H1 (cell line): ENCODE measurements at regions not wholly inside any gene's neighbourhood (a gene's known extent, or its start where the extent isn't known, plus 50 kb on each side); places are given as distances from the start of the nearest gene placed in this dataset.

Experiments
- CTCF ChIA-PET: fragments of 300-600 bp; sonication (Branson Sonifier 250); formaldehyde crosslinking; loops from one replicate; lab custom pipeline; 2021; ENCODE audit not compliant: partially characterized antibody; lab: Charles Lee
- POLR2A ChIA-PET: fragments of 300-600 bp; sonication (Branson Sonifier 250); formaldehyde crosslinking; loops from one replicate; lab custom pipeline; 2021; ENCODE audit warnings: inconsistent platforms; ENCODE audit not compliant: partially characterized antibody; lab: Charles Lee
- DNase-seq, 2 experiments: peaks; one replicate each; pipeline versions ENCODE4 v3.0.0 to v3.0.0-alpha.2; 2010 to 2022; ENCODE audit warnings: low spot score in 2 of 2, low read depth in 1 of 2, mixed read lengths in 1 of 2
- FAIRE-seq: peaks from 2 replicates; lab custom pipeline; 2011; peaks lifted over from hg19 to GRCh38; lab: Jason Lieb, UNC
- H2AFZ ChIP-seq: 2 replicates; pipeline ENCODE4 v1.8.1; 2012; ENCODE audit warnings: low read length, inconsistent platforms
- H2AK5ac ChIP-seq: 2 replicates; pipeline ENCODE4 v1.6.1; 2013; ENCODE audit warnings: low read depth, low read length
- H2BK120ac ChIP-seq: replicated peaks from 2 replicates; pipeline ENCODE3; 2013; ENCODE audit warnings: low read depth, low read length, inconsistent platforms
- H2BK12ac ChIP-seq: 2 replicates; pipeline ENCODE4 v1.6.1; 2013; ENCODE audit warnings: low read depth, low read length
- H2BK15ac ChIP-seq: 2 replicates; pipeline ENCODE4 v1.6.1; 2013; ENCODE audit warnings: low read length
- H2BK20ac ChIP-seq: 2 replicates; pipeline ENCODE4 v1.6.1; 2013; ENCODE audit warnings: low read length
- H2BK5ac ChIP-seq: 2 replicates; pipeline ENCODE4 v1.6.1; 2013; ENCODE audit warnings: low read depth, low read length
- H3K14ac ChIP-seq: 2 replicates; pipeline ENCODE4 v1.6.1; 2013; ENCODE audit warnings: inconsistent platforms; ENCODE audit not compliant: insufficient read length
- H3K18ac ChIP-seq: 2 replicates; pipeline ENCODE4 v1.6.1; 2013; ENCODE audit warnings: low read length; ENCODE audit errors: extremely low read depth
- H3K23ac ChIP-seq: 2 replicates; pipeline ENCODE4 v1.6.1; 2013; ENCODE audit warnings: inconsistent platforms; ENCODE audit not compliant: insufficient read length
- H3K23me2 ChIP-seq: 2 replicates; pipeline ENCODE4 v1.6.1; 2013; ENCODE audit warnings: low read depth, low read length
- H3K27ac ChIP-seq: 2 replicates; pipeline ENCODE4 v1.6.1; 2011; ENCODE audit warnings: low read depth, low read length, inconsistent platforms
- H3K27me3 ChIP-seq, 4 experiments: replicated peaks in 1 of 4; 1 replicate in 1 of 4; 2 replicates in 3 of 4; pipeline versions ENCODE4 v1.6.1 to v1.8.1; 2011 to 2013; ENCODE audit warnings: low read length in 3 of 4, mild to moderate bottlenecking in 3 of 4, inconsistent platforms in 2 of 4, mixed read lengths in 2 of 4, moderate library complexity in 1 of 4; ENCODE audit not compliant: control insufficient read depth in 3 of 4, insufficient read depth in 3 of 4; ENCODE audit errors: extremely low read depth in 1 of 4
- H3K36me3 ChIP-seq, 4 experiments: 2 replicates each; pipeline versions ENCODE4 v1.6.1 to v1.8.1; 2011 to 2013; ENCODE audit warnings: mild to moderate bottlenecking in 4 of 4, low read length in 3 of 4, moderate library complexity in 2 of 4, control low read depth in 1 of 4, inconsistent platforms in 1 of 4; ENCODE audit not compliant: insufficient read depth in 4 of 4, control insufficient read depth in 2 of 4
- H3K4ac ChIP-seq: replicated peaks from 2 replicates; pipeline ENCODE3; 2013; ENCODE audit warnings: low read length, low read depth, mixed read lengths, inconsistent platforms; ENCODE audit not compliant: insufficient read length
- H3K4me1 ChIP-seq, 4 experiments: replicated peaks in 1 of 4; 1 replicate in 1 of 4; 2 replicates in 3 of 4; pipeline versions ENCODE4 v1.6.1 to v1.8.1; 2011 to 2013; ENCODE audit warnings: low read length in 3 of 4, inconsistent platforms in 2 of 4, mixed read lengths in 1 of 4; ENCODE audit not compliant: insufficient read depth in 4 of 4, control insufficient read depth in 3 of 4
- H3K4me2 ChIP-seq, 2 experiments: 2 replicates each; pipeline versions ENCODE4 v1.6.1 to v1.8.1; 2011 to 2013; ENCODE audit warnings: low read depth in 2 of 2, low read length in 2 of 2, control low read depth in 1 of 2, inconsistent platforms in 1 of 2, mild to moderate bottlenecking in 1 of 2; ENCODE audit not compliant: insufficient read depth in 1 of 2
- H3K4me3 ChIP-seq, 4 experiments: fragments of 200-600, 300-600 bp in 1 of 4; sonication (generic), shearing (Covaris generic), sonication (Bioruptor Twin) in 1 of 4; 2 replicates each; pipeline versions ENCODE4 v1.5.1 to v1.8.1; 2011 to 2016; ENCODE audit warnings: low read length in 4 of 4, low read depth in 3 of 4, control low read depth in 2 of 4, inconsistent platforms in 2 of 4, mild to moderate bottlenecking in 2 of 4, mixed read lengths in 1 of 4, moderate library complexity in 1 of 4; ENCODE audit not compliant: insufficient read depth in 2 of 4; ENCODE audit errors: extremely low read depth in 1 of 4
- H3K56ac ChIP-seq: replicated peaks from 2 replicates; pipeline ENCODE3; 2013; ENCODE audit warnings: low read depth, mild to moderate bottlenecking, mixed read lengths, low read length, inconsistent platforms; ENCODE audit not compliant: insufficient read length
- H3K79me1 ChIP-seq: 2 replicates; pipeline ENCODE4 v1.6.1; 2013; ENCODE audit warnings: low read depth, low read length, control low read depth
- H3K79me2 ChIP-seq, 2 experiments: 2 replicates each; pipeline versions ENCODE4 v1.6.1 to v1.8.1; 2012 to 2013; ENCODE audit warnings: low read length in 2 of 2, mild to moderate bottlenecking in 2 of 2, inconsistent platforms in 1 of 2; ENCODE audit not compliant: insufficient read depth in 2 of 2, control insufficient read depth in 1 of 2
- H3K9ac ChIP-seq, 4 experiments: replicated peaks in 1 of 4; 1 replicate in 1 of 4; 2 replicates in 3 of 4; pipeline versions ENCODE4 v1.6.1 to v1.8.1; 2011 to 2013; ENCODE audit warnings: low read depth in 3 of 4, low read length in 3 of 4, control low read depth in 2 of 4, mild to moderate bottlenecking in 2 of 4, moderate library complexity in 2 of 4, inconsistent platforms in 1 of 4; ENCODE audit errors: extremely low read depth in 1 of 4
- H3K9me3 ChIP-seq, 2 experiments: 2 replicates each; pipeline versions ENCODE4 v1.6.1 to v1.8.1; 2012 to 2013; ENCODE audit warnings: mild to moderate bottlenecking in 2 of 2, moderate library complexity in 2 of 2, control low read depth in 1 of 2, inconsistent platforms in 1 of 2, low read depth in 1 of 2, low read length in 1 of 2, mixed read lengths in 1 of 2; ENCODE audit not compliant: insufficient read depth in 2 of 2
- H4K20me1 ChIP-seq, 2 experiments: replicated peaks in 1 of 2; 2 replicates each; pipeline versions ENCODE3 to v1.8.1; 2011 to 2013; ENCODE audit warnings: inconsistent platforms in 2 of 2, low read length in 2 of 2, mild to moderate bottlenecking in 1 of 2; ENCODE audit not compliant: insufficient read depth in 2 of 2, control insufficient read depth in 1 of 2
- H4K5ac ChIP-seq: 2 replicates; pipeline ENCODE4 v1.6.1; 2013; ENCODE audit warnings: low read length, low read depth, mixed read lengths, inconsistent platforms; ENCODE audit not compliant: insufficient read length
- H4K8ac ChIP-seq: 2 replicates; pipeline ENCODE4 v1.8.0; 2013; ENCODE audit warnings: mild to moderate bottlenecking, moderate library complexity, low read length, inconsistent platforms; ENCODE audit not compliant: insufficient read depth; ENCODE audit errors: extremely low read depth
- H4K91ac ChIP-seq: replicated peaks from 2 replicates; pipeline ENCODE3; 2013; ENCODE audit warnings: low read length, mixed read lengths, inconsistent platforms; ENCODE audit not compliant: insufficient read length
- BACH1 ChIP-seq: IDR thresholded peaks from 2 replicates; pipeline ENCODE4 v1.6.1; 2012; ENCODE audit warnings: low read length, improper control_type of control experiment
- POLR2A ChIP-seq, 2 experiments: IDR thresholded peaks; 1 replicate in 1 of 2; 2 replicates in 1 of 2; pipeline ENCODE4 v1.6.1; 2011; ENCODE audit warnings: low read depth in 2 of 2, low read length in 2 of 2, mild to moderate bottlenecking in 2 of 2; ENCODE audit errors: control extremely low read depth in 1 of 2
- SP2 ChIP-seq: IDR thresholded peaks from 2 replicates; pipeline ENCODE4 v1.6.1; 2012; ENCODE audit warnings: mild to moderate bottlenecking, low read length, inconsistent platforms
- TBP ChIP-seq: IDR thresholded peaks from 2 replicates; pipeline ENCODE4 v1.6.1; 2011; ENCODE audit warnings: low read depth, low read length, improper control_type of control experiment
- WGBS, 2 experiments: shearing (Covaris generic) in 1 of 2; methylation state at CpG; one replicate each; pipeline versions ENCODE4 v1.1.6 to v1.1.7; 2013 to 2015; ENCODE audit warnings: low lambda C conversion rate in 2 of 2, mixed read lengths in 2 of 2, inconsistent platforms in 1 of 2, low coverage in 1 of 2, missing lambda C conversion rate in 1 of 2; ENCODE audit not compliant: insufficient replicate concordance in 2 of 2, insufficient coverage in 1 of 2, insufficient read length in 1 of 2; ENCODE audit errors: extremely low coverage in 1 of 2, missing lambda C conversion rate in 1 of 2; 5-methylcytosine and 5-hydroxymethylcytosine counted together

GRCh38 chr4:36785973-36786372 lies 458.6 kb upstream of the NWD2 start:
- no peak overlapping the region for H3K4me3 ChIP-seq
- ChIA-PET CTCF (no interaction called here), POLR2A (no interaction called here)
- no peaks in the 10 kb centered on the region; a peak in 1 of 7 replicates for H3K4me1 ChIP-seq
- no peak overlapping the region for H4K5ac ChIP-seq
- H3K79me1 ChIP-seq, result no peaks in the 10 kb centered on the region
- no peaks in the 10 kb centered on the region for H3K23me2 ChIP-seq
- H4K8ac ChIP-seq, result no peak overlapping the region
- H3K27ac ChIP-seq, result no peak overlapping the region
- WGBS, 2 experiments, result 61% methylated on average over 3 of the region's 3 CpGs; no CpG with 5 or more reads in 1 of the 2 experiments
- no peak overlapping the region for H2BK15ac ChIP-seq
- TF ChIP-seq POLR2A (IDR thresholded peaks at IDR 0.05; ENCODE audit: control extremely low read depth in 1 of 2, low read depth in 2 of 2, low read length in 2 of 2), result no peak
- no peak for TF ChIP-seq SP2
- no peak for TF ChIP-seq TBP
- no peak for TF ChIP-seq BACH1
- H2AK5ac ChIP-seq, result no peak overlapping the region
- no peak overlapping the region for H2AFZ ChIP-seq
- H3K27me3 ChIP-seq, result no peaks in the 10 kb centered on the region
- no peak overlapping the region for H2BK5ac ChIP-seq
- H2BK20ac ChIP-seq, result no peak overlapping the region
- no peak overlapping the region for H3K4me2 ChIP-seq
- H2BK12ac ChIP-seq, result no peak overlapping the region
- no peaks in the 10 kb centered on the region for H4K20me1 ChIP-seq
- no peak for DNase-seq
- H3K4ac ChIP-seq, result no peak overlapping the region
- no peak for FAIRE-seq
- H3K18ac ChIP-seq, result no peak overlapping the region
- H3K14ac ChIP-seq, result no peak overlapping the region
- H3K36me3 ChIP-seq, result no peaks in the 10 kb centered on the region
- no peak overlapping the region for H3K56ac ChIP-seq
- H3K9me3 ChIP-seq, result no peaks in the 10 kb centered on the region
- no peak overlapping the region for H3K9ac ChIP-seq
- H3K23ac ChIP-seq, result no peak overlapping the region
- H3K79me2 ChIP-seq, result no peaks in the 10 kb centered on the region
- H4K91ac ChIP-seq, result no peak overlapping the region
- H2BK120ac ChIP-seq, result no peak overlapping the region
